ENCODE measurements at regions not wholly inside any gene's neighbourhood (a gene's known extent, or its start where the extent isn't known, plus 50 kb on each side); places are given as distances from the start of the nearest gene placed in this dataset.

DNA sequence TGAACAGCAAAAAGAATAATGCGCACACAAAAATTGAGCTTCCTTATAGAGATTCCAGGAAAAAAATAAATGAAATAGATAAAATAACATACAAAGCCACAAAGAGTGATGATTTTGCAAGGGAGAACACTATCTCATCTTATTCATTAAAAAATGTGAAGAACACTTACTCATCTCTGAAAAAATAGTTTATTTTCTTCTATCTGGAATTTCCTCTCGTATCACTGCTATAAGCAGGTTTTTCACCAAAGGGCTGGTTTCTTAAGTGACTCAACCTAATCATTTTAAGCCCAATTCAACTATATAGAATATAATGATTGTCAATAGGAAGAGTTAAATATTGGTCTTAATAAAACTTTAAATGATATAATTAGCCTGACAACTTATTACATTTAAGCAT lies 504.9 kb downstream of the NR2F1-AS1 start:
- Histone ChIP-seq H3K27me3 (replicated peaks; ENCODE audit: control insufficient read depth, insufficient read depth, low read length) (no peaks in the 10 kb centered on the region), H3K9ac (ENCODE audit: low read length) (no peak overlapping the region), H3K9me3 (ENCODE audit: control insufficient read depth, low read length) (no peaks in the 10 kb centered on the region), H3K36me3 (ENCODE audit: control insufficient read depth, insufficient read depth, low read length, severe bottlenecking) (no peaks in the 10 kb centered on the region), H3K4me1 (ENCODE audit: control insufficient read depth, insufficient read depth, low read length) (peaks cover 45% of the 10 kb centered on the region), H3K4me3 (ENCODE audit: low read length) (no peak overlapping the region)
- no peak for DNase-seq (ENCODE audit: low read depth)

- no peak overlapping the region for H3K4me3 ChIP-seq (ENCODE audit: low read length)
- no peak overlapping the region for H3K9ac ChIP-seq (ENCODE audit: low read length)
- no peaks in the 10 kb centered on the region for H3K36me3 ChIP-seq (ENCODE audit: control insufficient read depth, insufficient read depth, low read length, severe bottlenecking)
- H3K4me1 ChIP-seq (ENCODE audit: control insufficient read depth, insufficient read depth, low read length), result peaks cover 37% of the 10 kb centered on the region
- no peaks in the 10 kb centered on the region for H3K27me3 ChIP-seq (replicated peaks; ENCODE audit: control insufficient read depth, insufficient read depth, low read length)
- no peak for DNase-seq (ENCODE audit: low read depth)
- H3K9me3 ChIP-seq (ENCODE audit: control insufficient read depth, low read length), result no peaks in the 10 kb centered on the region
Measured at GRCh38 chr5:93073547-93073946, 507.5 kb downstream of the NR2F1-AS1 start.

DNA sequence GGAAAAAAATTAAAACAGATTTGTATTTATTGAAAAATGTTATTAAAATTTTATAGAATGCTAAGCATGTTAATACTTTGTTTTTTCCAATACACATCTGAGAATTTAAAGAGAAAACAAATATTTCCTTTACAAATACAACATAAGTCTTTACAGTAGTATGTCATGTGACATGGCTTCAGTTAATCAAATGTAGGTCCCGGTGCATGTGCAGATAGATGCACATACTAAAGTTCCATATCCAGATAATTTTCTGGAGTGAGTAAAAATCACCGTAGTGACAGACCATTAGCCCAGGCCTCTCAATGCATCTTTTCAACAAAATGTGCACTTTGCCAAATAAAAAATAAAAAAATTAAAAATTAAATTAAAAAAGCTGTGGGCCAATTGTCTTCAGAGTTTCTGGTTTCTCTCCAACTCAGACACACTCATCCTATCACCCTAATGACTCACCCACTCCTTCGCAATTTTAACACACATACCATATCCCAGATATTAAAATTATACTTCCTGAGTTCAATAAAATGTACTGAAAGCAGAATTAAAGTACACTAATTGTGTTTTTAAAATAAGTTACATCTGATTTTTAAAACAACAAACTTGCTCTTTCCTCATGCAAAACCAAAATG lies 508.1 kb downstream of the NR2F1-AS1 start:
- H3K4me3 ChIP-seq (ENCODE audit: low read length), result no peak overlapping the region
- H3K4me1 ChIP-seq (ENCODE audit: control insufficient read depth, insufficient read depth, low read length), result peaks cover 33% of the 10 kb centered on the region
- H3K36me3 ChIP-seq (ENCODE audit: control insufficient read depth, insufficient read depth, low read length, severe bottlenecking), result no peaks in the 10 kb centered on the region
- H3K9me3 ChIP-seq (ENCODE audit: control insufficient read depth, low read length), result no peaks in the 10 kb centered on the region
- H3K9ac ChIP-seq (ENCODE audit: low read length), result no peak overlapping the region
- peak; percentile 37 for DNase-seq (ENCODE audit: low read depth)
- no peaks in the 10 kb centered on the region for H3K27me3 ChIP-seq (replicated peaks; ENCODE audit: control insufficient read depth, insufficient read depth, low read length)

GRCh38 chr5:93071710-93072109 lies 509.3 kb downstream of the NR2F1-AS1 start:
- peaks cover 23% of the 10 kb centered on the region for H3K4me1 ChIP-seq (ENCODE audit: control insufficient read depth, insufficient read depth, low read length)
- H3K27me3 ChIP-seq (replicated peaks; ENCODE audit: control insufficient read depth, insufficient read depth, low read length), result no peaks in the 10 kb centered on the region
- H3K36me3 ChIP-seq (ENCODE audit: control insufficient read depth, insufficient read depth, low read length, severe bottlenecking), result no peaks in the 10 kb centered on the region

DNA sequence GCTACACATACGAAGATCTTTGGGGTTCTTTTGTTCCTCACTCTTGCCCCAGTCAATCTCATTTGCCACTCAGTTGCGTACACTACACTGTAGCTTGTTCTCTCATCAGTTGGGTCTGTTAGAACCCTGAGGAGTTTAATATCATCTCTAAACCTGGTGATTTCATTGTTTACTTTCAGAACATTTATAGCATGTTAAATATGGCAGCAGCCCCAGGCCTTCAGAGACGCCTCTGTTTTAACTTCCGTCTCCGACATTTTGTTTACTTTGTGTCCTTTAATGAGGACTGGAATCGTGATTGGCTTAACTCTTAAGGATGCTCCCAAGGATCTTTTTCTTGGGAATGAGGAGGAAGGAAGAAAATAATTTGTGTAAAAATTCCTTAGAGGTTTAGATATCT lies 510.1 kb downstream of the NR2F1-AS1 start:
- H3K4me1 ChIP-seq (ENCODE audit: control insufficient read depth, insufficient read depth, low read length), result peaks cover 16% of the 10 kb centered on the region
- no peak overlapping the region for H3K4me3 ChIP-seq (ENCODE audit: low read length)
- no peak for DNase-seq (ENCODE audit: low read depth)
- no peak overlapping the region for H3K9ac ChIP-seq (ENCODE audit: low read length)
- H3K9me3 ChIP-seq (ENCODE audit: control insufficient read depth, low read length), result no peaks in the 10 kb centered on the region
- no peaks in the 10 kb centered on the region for H3K27me3 ChIP-seq (replicated peaks; ENCODE audit: control insufficient read depth, insufficient read depth, low read length)
- no peaks in the 10 kb centered on the region for H3K36me3 ChIP-seq (ENCODE audit: control insufficient read depth, insufficient read depth, low read length, severe bottlenecking)

More at GRCh38 chr5:93071710-93072109, 509.3 kb downstream of the NR2F1-AS1 start:
- no peak for DNase-seq (ENCODE audit: low read depth)
- no peaks in the 10 kb centered on the region for H3K9me3 ChIP-seq (ENCODE audit: control insufficient read depth, low read length)
- no peak overlapping the region for H3K9ac ChIP-seq (ENCODE audit: low read length)
- H3K4me3 ChIP-seq (ENCODE audit: low read length), result no peak overlapping the region

GRCh38 chr5:93069276-93069675 lies 511.7 kb downstream of the NR2F1-AS1 start:
- Histone ChIP-seq H3K4me3 (ENCODE audit: low read length) (no peak overlapping the region), H3K9ac (ENCODE audit: low read length) (no peak overlapping the region), H3K9me3 (ENCODE audit: control insufficient read depth, low read length) (no peaks in the 10 kb centered on the region), H3K27me3 (replicated peaks; ENCODE audit: control insufficient read depth, insufficient read depth, low read length) (no peaks in the 10 kb centered on the region), H3K4me1 (ENCODE audit: control insufficient read depth, insufficient read depth, low read length) (peaks cover 13% of the 10 kb centered on the region), H3K36me3 (ENCODE audit: control insufficient read depth, insufficient read depth, low read length, severe bottlenecking) (no peaks in the 10 kb centered on the region)
- DNase-seq (ENCODE audit: low read depth), result no peak

GRCh38 chr5:93062548-93062947 lies 518.5 kb downstream of the NR2F1-AS1 start:
- H3K4me3 ChIP-seq (ENCODE audit: low read length), result no peak overlapping the region
- peaks cover 14% of the 10 kb centered on the region for H3K4me1 ChIP-seq (ENCODE audit: control insufficient read depth, insufficient read depth, low read length)
- DNase-seq (ENCODE audit: low read depth), result no peak
- H3K9ac ChIP-seq (ENCODE audit: low read length), result no peak overlapping the region
- H3K36me3 ChIP-seq (ENCODE audit: control insufficient read depth, insufficient read depth, low read length, severe bottlenecking), result no peaks in the 10 kb centered on the region
- no peaks in the 10 kb centered on the region for H3K27me3 ChIP-seq (replicated peaks; ENCODE audit: control insufficient read depth, insufficient read depth, low read length)
- H3K9me3 ChIP-seq (ENCODE audit: control insufficient read depth, low read length), result no peaks in the 10 kb centered on the region

DNA sequence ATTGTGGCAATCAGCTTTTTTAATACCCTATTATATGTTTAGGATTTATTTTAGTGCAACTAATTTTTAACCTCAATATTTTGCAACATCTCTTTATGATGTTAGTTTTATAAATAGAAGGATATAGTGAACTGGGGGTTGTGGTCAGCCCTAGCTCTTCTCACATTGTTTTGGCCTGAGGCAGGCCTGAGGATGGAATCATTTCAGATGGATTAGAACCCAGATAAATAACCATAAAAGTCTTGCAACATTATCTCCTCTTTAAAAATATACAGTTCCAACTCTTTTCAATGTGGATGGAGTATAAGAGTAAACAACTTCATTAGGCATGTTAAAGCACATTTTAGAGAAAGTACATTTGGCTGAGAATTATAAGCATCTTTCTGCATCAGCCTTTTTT lies 522.7 kb downstream of the NR2F1-AS1 start:
- no peaks in the 10 kb centered on the region for H3K9me3 ChIP-seq (ENCODE audit: control insufficient read depth, low read length)
- no peaks in the 10 kb centered on the region for H3K36me3 ChIP-seq (ENCODE audit: control insufficient read depth, insufficient read depth, low read length, severe bottlenecking)
- H3K4me1 ChIP-seq (ENCODE audit: control insufficient read depth, insufficient read depth, low read length), result peaks cover 38% of the 10 kb centered on the region
- DNase-seq (ENCODE audit: low read depth), result peak; percentile 85
- H3K4me3 ChIP-seq (ENCODE audit: low read length), result no peak overlapping the region
- H3K9ac ChIP-seq (ENCODE audit: low read length), result no peak overlapping the region
- no peaks in the 10 kb centered on the region for H3K27me3 ChIP-seq (replicated peaks; ENCODE audit: control insufficient read depth, insufficient read depth, low read length)

DNA sequence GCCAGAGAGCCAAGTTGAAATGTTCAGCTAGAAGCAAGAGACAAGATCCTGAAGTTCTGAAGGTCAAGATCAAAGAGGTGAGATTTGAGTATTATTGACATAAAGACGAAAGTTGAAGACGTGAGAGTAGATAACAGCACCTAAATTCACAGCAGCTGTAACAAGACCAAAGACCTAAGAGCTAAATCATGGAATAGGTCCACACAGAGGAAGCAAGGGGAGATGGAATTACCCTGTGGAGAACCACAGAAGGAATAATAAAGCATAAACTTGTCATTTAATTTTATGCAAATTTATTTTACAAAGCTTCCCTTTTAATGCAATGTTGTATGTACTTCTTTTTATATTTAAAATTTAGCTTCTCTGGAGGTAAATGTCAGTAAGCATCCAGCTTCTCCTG lies 523.7 kb downstream of the NR2F1-AS1 start:
- Histone ChIP-seq H3K9ac (ENCODE audit: low read length) (no peak overlapping the region), H3K36me3 (ENCODE audit: control insufficient read depth, insufficient read depth, low read length, severe bottlenecking) (no peaks in the 10 kb centered on the region)

GRCh38 chr5:93055971-93056370 lies 525.0 kb downstream of the NR2F1-AS1 start:
- H3K27me3 ChIP-seq (replicated peaks; ENCODE audit: control insufficient read depth, insufficient read depth, low read length), result no peaks in the 10 kb centered on the region
- H3K9ac ChIP-seq (ENCODE audit: low read length), result no peak overlapping the region
- H3K36me3 ChIP-seq (ENCODE audit: control insufficient read depth, insufficient read depth, low read length, severe bottlenecking), result no peaks in the 10 kb centered on the region
- DNase-seq (ENCODE audit: low read depth), result no peak
- H3K9me3 ChIP-seq (ENCODE audit: control insufficient read depth, low read length), result no peaks in the 10 kb centered on the region
- no peak overlapping the region for H3K4me3 ChIP-seq (ENCODE audit: low read length)
- peaks cover 40% of the 10 kb centered on the region for H3K4me1 ChIP-seq (ENCODE audit: control insufficient read depth, insufficient read depth, low read length)

More for the DNA sequence above, 523.7 kb downstream of the NR2F1-AS1 start:
- H3K9me3 ChIP-seq (ENCODE audit: control insufficient read depth, low read length), result no peaks in the 10 kb centered on the region
- H3K4me1 ChIP-seq (ENCODE audit: control insufficient read depth, insufficient read depth, low read length), result peaks cover 40% of the 10 kb centered on the region
- no peak for DNase-seq (ENCODE audit: low read depth)
- H3K4me3 ChIP-seq (ENCODE audit: low read length), result no peak overlapping the region
- H3K27me3 ChIP-seq (replicated peaks; ENCODE audit: control insufficient read depth, insufficient read depth, low read length), result no peaks in the 10 kb centered on the region

DNA sequence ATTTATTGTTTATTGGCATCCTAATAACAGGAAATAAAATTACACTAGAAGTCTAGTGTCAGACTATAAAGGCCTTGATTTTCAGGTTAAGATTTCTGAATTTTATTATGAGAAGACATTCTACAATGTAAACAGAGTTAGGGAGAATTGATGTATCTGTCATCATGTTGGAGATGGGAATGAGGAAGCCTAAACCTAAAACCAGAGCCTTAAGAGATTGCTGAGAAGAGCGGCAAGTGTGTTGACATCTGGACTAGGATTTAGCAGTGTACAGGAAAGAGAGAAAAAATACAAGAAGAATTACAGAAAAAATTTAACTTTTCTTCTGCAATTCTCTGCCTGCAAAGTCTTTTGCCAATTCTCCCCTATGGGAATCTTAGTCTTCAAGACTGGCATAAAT lies 525.5 kb downstream of the NR2F1-AS1 start:
- H3K27me3 ChIP-seq (replicated peaks; ENCODE audit: control insufficient read depth, insufficient read depth, low read length), result no peaks in the 10 kb centered on the region
- no peak overlapping the region for H3K9ac ChIP-seq (ENCODE audit: low read length)
- H3K4me3 ChIP-seq (ENCODE audit: low read length), result no peak overlapping the region
- peaks cover 40% of the 10 kb centered on the region for H3K4me1 ChIP-seq (ENCODE audit: control insufficient read depth, insufficient read depth, low read length)
- DNase-seq (ENCODE audit: low read depth), result no peak
- no peaks in the 10 kb centered on the region for H3K9me3 ChIP-seq (ENCODE audit: control insufficient read depth, low read length)
- H3K36me3 ChIP-seq (ENCODE audit: control insufficient read depth, insufficient read depth, low read length, severe bottlenecking), result no peaks in the 10 kb centered on the region

Data from adipocyte (in vitro differentiated cells).